Testis (tissue), 2 donors: ENCODE measurements at regions not wholly inside any gene's neighbourhood (a gene's known extent, or its start where the extent isn't known, plus 50 kb on each side); places are given as distances from the start of the nearest gene placed in this dataset.

Experiments used
- POLR2A ChIP-seq: fragments of 450-650 bp; IDR thresholded peaks from one replicate; pipeline ENCODE4 v1.6.1; 2017; ENCODE audit warnings: antibody characterized with exemption, mild to moderate bottlenecking, moderate library complexity
- TF ChIP-seq, protein P1 (sequence below), 3 experiments: fragments of 450-650 bp in 2 of 3; fragments of 200-600 bp in 1 of 3; sonication (generic) in 1 of 3; IDR thresholded peaks; one replicate each; pipeline ENCODE4 v1.5.1; 2016 to 2019; ENCODE audit warnings: antibody characterized with exemption in 3 of 3, mild to moderate bottlenecking in 2 of 3, moderate library complexity in 1 of 3

DNA sequence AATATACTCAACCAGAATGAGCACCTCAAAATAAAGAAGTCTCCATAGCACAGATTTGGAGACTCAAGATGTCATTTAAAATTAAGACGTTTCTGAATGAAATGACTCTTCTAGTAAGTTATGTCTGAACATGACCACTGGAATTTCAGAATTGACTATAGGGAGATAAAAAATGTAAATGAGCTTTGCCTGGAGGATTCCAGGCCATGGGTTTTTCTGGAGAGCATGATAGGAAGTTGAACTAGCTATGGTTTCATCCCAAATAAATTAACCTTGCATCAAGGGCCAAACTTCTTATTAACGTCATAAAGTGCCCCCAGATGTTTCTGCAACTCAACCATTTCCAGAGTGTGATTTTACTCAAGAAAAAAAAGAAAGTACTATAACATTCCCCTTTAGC, 222.6 kb upstream of the NR2F2 start:
- TF ChIP-seq, protein P1, sequence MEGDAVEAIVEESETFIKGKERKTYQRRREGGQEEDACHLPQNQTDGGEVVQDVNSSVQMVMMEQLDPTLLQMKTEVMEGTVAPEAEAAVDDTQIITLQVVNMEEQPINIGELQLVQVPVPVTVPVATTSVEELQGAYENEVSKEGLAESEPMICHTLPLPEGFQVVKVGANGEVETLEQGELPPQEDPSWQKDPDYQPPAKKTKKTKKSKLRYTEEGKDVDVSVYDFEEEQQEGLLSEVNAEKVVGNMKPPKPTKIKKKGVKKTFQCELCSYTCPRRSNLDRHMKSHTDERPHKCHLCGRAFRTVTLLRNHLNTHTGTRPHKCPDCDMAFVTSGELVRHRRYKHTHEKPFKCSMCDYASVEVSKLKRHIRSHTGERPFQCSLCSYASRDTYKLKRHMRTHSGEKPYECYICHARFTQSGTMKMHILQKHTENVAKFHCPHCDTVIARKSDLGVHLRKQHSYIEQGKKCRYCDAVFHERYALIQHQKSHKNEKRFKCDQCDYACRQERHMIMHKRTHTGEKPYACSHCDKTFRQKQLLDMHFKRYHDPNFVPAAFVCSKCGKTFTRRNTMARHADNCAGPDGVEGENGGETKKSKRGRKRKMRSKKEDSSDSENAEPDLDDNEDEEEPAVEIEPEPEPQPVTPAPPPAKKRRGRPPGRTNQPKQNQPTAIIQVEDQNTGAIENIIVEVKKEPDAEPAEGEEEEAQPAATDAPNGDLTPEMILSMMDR (IDR thresholded peaks at IDR 0.05), result no peak
- TF ChIP-seq POLR2A, result no peak
